HCT116 (cell line): ENCODE measurements at regions not wholly inside any gene's neighbourhood (a gene's known extent, or its start where the extent isn't known, plus 50 kb on each side); places are given as distances from the start of the nearest gene placed in this dataset.

Experiments
- ATAC-seq: fragments of 200-7000 bp; cut with Tn5 transposase; 2 replicates; pipeline ENCODE4 v1.9.1; 2020; ENCODE audit warnings: mild to moderate bottlenecking, moderate library complexity
- BruUV-seq: library from RNA; stranded (reverse); fragments of 400-500 nt; replicated peaks from 2 replicates; lab custom pipeline; 2021; lab: Mats Ljungman, UMichigan
- CTCF ChIA-PET: fragments of 300-600 bp; sonication (Branson Sonifier 250); formaldehyde crosslinking; loops from one replicate; lab custom pipeline; 2021; ENCODE audit warnings: antibody characterized with exemption; lab: Charles Lee
- POLR2A ChIA-PET: fragments of 300-600, 350-600 bp; sonication (Branson Sonifier 250); formaldehyde crosslinking; loops from one replicate; lab custom pipeline; 2021; ENCODE audit warnings: antibody characterized with exemption; lab: Charles Lee
- RAD21 ChIA-PET, 2 experiments: fragments of 300-600 bp; sonication (Branson Sonifier 250); formaldehyde crosslinking; loops; one replicate each; lab custom pipeline; 2023; ENCODE audit warnings: low total read pairs in 2 of 2; ENCODE audit not compliant: uncharacterized antibody in 2 of 2, unreplicated experiment in 2 of 2, low non-redundant PET in 1 of 2; lab: Charles Lee
- DNase-seq: peaks from one replicate; pipeline ENCODE4 v3.0.0-alpha.2; 2010; ENCODE audit warnings: low read depth, low spot score
- H2AFZ ChIP-seq: fragments of 200-600 bp; shearing (Covaris generic), sonication (generic); 2 replicates; pipeline ENCODE4 v1.6.1; 2017; ENCODE audit warnings: low read depth, mixed run types, mixed read lengths, antibody characterized with exemption, low read length; ENCODE audit not compliant: poor library complexity, severe bottlenecking
- H3K27ac ChIP-seq: 2 replicates; pipeline ENCODE4 v1.5.1; 2012; ENCODE audit warnings: low read depth, low read length
- H3K27me3 ChIP-seq: fragments of 200-600 bp; sonication (generic); 2 replicates; pipeline ENCODE4 v1.6.1; 2016; ENCODE audit warnings: mixed run types, low read length, mixed read lengths; ENCODE audit not compliant: insufficient read depth
- H3K36me3 ChIP-seq, 2 experiments: fragments of 200-500 bp in 1 of 2; fragments of 200-600 bp in 1 of 2; sonication (Bioruptor generic) in 1 of 2; sonication (generic) in 1 of 2; 2 replicates each; pipeline versions ENCODE4 v1.5.1 to v1.6.1; 2014 to 2016; ENCODE audit warnings: low read length in 2 of 2, inconsistent platforms in 1 of 2, mixed read lengths in 1 of 2, mixed run types in 1 of 2; ENCODE audit not compliant: insufficient read depth in 2 of 2, control insufficient read depth in 1 of 2
- H3K4me1 ChIP-seq, 2 experiments: fragments of 200-600 bp in 1 of 2; sonication (generic) in 1 of 2; 2 replicates each; pipeline versions ENCODE4 v1.5.1 to v1.6.1; 2012 to 2017; ENCODE audit warnings: low read length in 2 of 2, inconsistent platforms in 1 of 2, mild to moderate bottlenecking in 1 of 2, mixed read lengths in 1 of 2, mixed run types in 1 of 2, moderate library complexity in 1 of 2; ENCODE audit not compliant: insufficient read depth in 2 of 2, control insufficient read depth in 1 of 2
- H3K4me2 ChIP-seq: fragments of 200-600 bp; sonication (generic); 2 replicates; pipeline ENCODE4 v1.6.1; 2017; ENCODE audit warnings: mixed run types, low read length, mixed read lengths
- H3K4me3 ChIP-seq, 2 experiments: fragments of 200-600 bp in 1 of 2; sonication (generic) in 1 of 2; replicated peaks in 1 of 2; 2 replicates each; pipeline ENCODE4 v1.5.1; 2011 to 2016; ENCODE audit warnings: low read length in 2 of 2, control low read depth in 1 of 2, low read depth in 1 of 2, mild to moderate bottlenecking in 1 of 2, mixed read lengths in 1 of 2, mixed run types in 1 of 2
- H3K79me2 ChIP-seq: fragments of 200-600 bp; sonication (generic); 2 replicates; pipeline ENCODE4 v1.6.1; 2017; ENCODE audit warnings: mild to moderate bottlenecking, mixed run types, low read length, moderate library complexity, mixed read lengths; ENCODE audit not compliant: insufficient read depth
- H3K9ac ChIP-seq: fragments of 200-600 bp; sonication (generic); 2 replicates; pipeline ENCODE4 v1.6.1; 2016; ENCODE audit warnings: low read length, mixed read lengths
- H3K9me2 ChIP-seq: fragments of 200-600 bp; sonication (generic), shearing (Covaris generic); 2 replicates; pipeline ENCODE4 v1.6.1; 2017; ENCODE audit warnings: mixed run types, mild to moderate bottlenecking, moderate library complexity; ENCODE audit not compliant: insufficient read depth
- H3K9me3 ChIP-seq, 2 experiments: fragments of 200-500 bp in 1 of 2; fragments of 200-600 bp in 1 of 2; sonication (Bioruptor generic) in 1 of 2; sonication (generic) in 1 of 2; 2 replicates each; pipeline ENCODE4 v1.6.1; 2014 to 2017; ENCODE audit warnings: low read length in 2 of 2, mixed read lengths in 2 of 2, inconsistent platforms in 1 of 2, low read depth in 1 of 2, mild to moderate bottlenecking in 1 of 2, mixed run types in 1 of 2, moderate library complexity in 1 of 2; ENCODE audit not compliant: control insufficient read depth in 1 of 2, insufficient read depth in 1 of 2
- H4K20me1 ChIP-seq: fragments of 200-600 bp; sonication (generic), shearing (Covaris generic); 2 replicates; pipeline ENCODE4 v1.6.1; 2017; ENCODE audit warnings: mixed run types, mild to moderate bottlenecking, moderate library complexity; ENCODE audit not compliant: insufficient read depth
- ATF3 ChIP-seq: IDR thresholded peaks from 2 replicates; pipeline ENCODE4 v1.6.1; 2012
- CBX3 ChIP-seq: IDR thresholded peaks from 2 replicates; pipeline ENCODE4 v1.6.1; 2012; ENCODE audit warnings: low read depth
- CEBPB ChIP-seq: IDR thresholded peaks from 2 replicates; pipeline ENCODE4 v1.6.1; 2012; ENCODE audit warnings: low read depth
- CTCF ChIP-seq, 3 experiments: fragments of 200-600 bp in 1 of 3; sonication (generic) in 1 of 3; IDR thresholded peaks in 2 of 3; conservative IDR thresholded peaks in 1 of 3; 2 replicates each; pipeline ENCODE4 v1.5.1; 2012 to 2017; ENCODE audit warnings: low read depth in 2 of 3, low read length in 2 of 3, antibody characterized with exemption in 1 of 3, borderline replicate concordance in 1 of 3, control low read depth in 1 of 3, mild to moderate bottlenecking in 1 of 3, mixed read lengths in 1 of 3, mixed run types in 1 of 3, moderate library complexity in 1 of 3; ENCODE audit not compliant: insufficient read depth in 1 of 3
- EZH2phosphoT487 ChIP-seq: fragments of 200-600 bp; IDR thresholded peaks from 2 replicates; pipeline ENCODE4 v1.6.1; 2018; ENCODE audit warnings: antibody characterized with exemption, borderline replicate concordance
- SIN3A ChIP-seq: IDR thresholded peaks from 2 replicates; pipeline ENCODE4 v1.6.1; 2012; ENCODE audit warnings: low read depth
- SP1 ChIP-seq: IDR thresholded peaks from 2 replicates; pipeline ENCODE4 v1.6.1; 2012; ENCODE audit warnings: low read depth
- ZBTB33 ChIP-seq: IDR thresholded peaks from 2 replicates; pipeline ENCODE4 v1.6.1; 2011; ENCODE audit warnings: mild to moderate bottlenecking, low read length, moderate library complexity; ENCODE audit not compliant: insufficient replicate concordance; ENCODE audit errors: extremely low read depth
- ZFX ChIP-seq: fragments of 450-650 bp; IDR thresholded peaks from 2 replicates; pipeline ENCODE4 v1.6.1; 2017
- ZNF274 ChIP-seq: fragments of 200-500 bp; sonication (Bioruptor generic); IDR thresholded peaks from 2 replicates; pipeline ENCODE4 v1.6.1; 2014; ENCODE audit warnings: mild to moderate bottlenecking, low read depth, low read length, inconsistent platforms
- intact Hi-C: fragments of 100-400 bp; cut with micrococcal nuclease; formaldehyde crosslinking; loops from 2 replicates; pipeline ENCODE4 v1.10.0; 2022

GRCh38 chr15:37360724-37361123 lies 260.4 kb upstream of the MEIS2 start:
- DNase-seq (no peak), ATAC-seq (no peak)
- Histone ChIP-seq H3K27me3 (peaks cover 15% of the 10 kb centered on the region; the same call in 1 of the 2 replicates), H3K4me2 (no peak overlapping the region), H3K79me2 (no peaks in the 10 kb centered on the region), H2AFZ (no peak overlapping the region), H3K9me3 (no peaks in the 10 kb centered on the region), H3K9me2 (no peaks in the 10 kb centered on the region)
- CTCF ChIA-PET, result no interaction called here
- intact Hi-C loops, result loop anchor here (10.0 kb wide), 1 partner anchor 344 kb away; no protein-coding TSS in a partner anchor
- RAD21 ChIA-PET, result no interaction called here
- POLR2A ChIA-PET, result no interaction called here
- TF ChIP-seq ZFX, result no peak
- TF ChIP-seq CTCF (IDR thresholded peaks at IDR 0.05 in 2 of 3, conservative IDR thresholded peaks at IDR 0.05 in 1 of 3; ENCODE audit: borderline replicate concordance in 1 of 3, insufficient read depth in 1 of 3, low read depth in 2 of 3, low read length in 2 of 3), result no peak
- TF ChIP-seq CBX3, result no peak
- TF ChIP-seq, all 23 proteins: peak for 0
- Histone ChIP-seq H3K4me3 (no peak overlapping the region), H3K9ac (no peak overlapping the region), H4K20me1 (no peaks in the 10 kb centered on the region), H3K36me3 (no peaks in the 10 kb centered on the region), H3K27ac (no peak overlapping the region), H3K4me1 (no peaks in the 10 kb centered on the region)
- no TSS peak for BruUV-seq

GRCh38 chr15:37361621-37362020 lies 261.3 kb upstream of the MEIS2 start:
- ChIA-PET RAD21 (no interaction called here), CTCF (no interaction called here), POLR2A (no interaction called here)
- no peaks in the 10 kb centered on the region for H3K36me3 ChIP-seq
- no peak overlapping the region for H2AFZ ChIP-seq
- H3K4me2 ChIP-seq, result no peak overlapping the region
- no peaks in the 10 kb centered on the region for H3K9me2 ChIP-seq
- TF ChIP-seq ZNF274 (no peak), ZFX (no peak), CTCF (IDR thresholded peaks at IDR 0.05 in 2 of 3, conservative IDR thresholded peaks at IDR 0.05 in 1 of 3; ENCODE audit: borderline replicate concordance in 1 of 3, insufficient read depth in 1 of 3, low read depth in 2 of 3, low read length in 2 of 3) (no peak), CBX3 (no peak), SIN3A (no peak), EZH2phosphoT487 (no peak), SP1 (no peak), ZBTB33 (no peak), ATF3 (no peak), CEBPB (no peak)
- no peak overlapping the region for H3K9ac ChIP-seq
- no peak for ATAC-seq
- no peaks in the 10 kb centered on the region for H3K79me2 ChIP-seq
- no TSS peak for BruUV-seq
- no peak overlapping the region for H3K27ac ChIP-seq
- no peak for DNase-seq
- no peaks in the 10 kb centered on the region for H3K9me3 ChIP-seq
- H3K4me1 ChIP-seq, result no peaks in the 10 kb centered on the region
- H3K4me3 ChIP-seq, result no peak overlapping the region
- peaks cover 7% of the 10 kb centered on the region; the same call in 1 of the 2 replicates for H3K27me3 ChIP-seq
- intact Hi-C loops, result loop anchor here (10.0 kb wide), 1 partner anchor 343 kb away; no protein-coding TSS in a partner anchor
- no peaks in the 10 kb centered on the region for H4K20me1 ChIP-seq
